Kidney glomerular epithelial cell (primary cell): ENCODE measurements at regions not wholly inside any gene's neighbourhood (a gene's known extent, or its start where the extent isn't known, plus 50 kb on each side); places are given as distances from the start of the nearest gene placed in this dataset.

Experiments
- DNase-seq: peaks from one replicate; lab custom pipeline; 2025; lab: John Stamatoyannopoulos, UW

- no peak for DNase-seq
Measured at GRCh38 chr6:156725712-156726111, 51.5 kb upstream of the ARID1B start.

DNA sequence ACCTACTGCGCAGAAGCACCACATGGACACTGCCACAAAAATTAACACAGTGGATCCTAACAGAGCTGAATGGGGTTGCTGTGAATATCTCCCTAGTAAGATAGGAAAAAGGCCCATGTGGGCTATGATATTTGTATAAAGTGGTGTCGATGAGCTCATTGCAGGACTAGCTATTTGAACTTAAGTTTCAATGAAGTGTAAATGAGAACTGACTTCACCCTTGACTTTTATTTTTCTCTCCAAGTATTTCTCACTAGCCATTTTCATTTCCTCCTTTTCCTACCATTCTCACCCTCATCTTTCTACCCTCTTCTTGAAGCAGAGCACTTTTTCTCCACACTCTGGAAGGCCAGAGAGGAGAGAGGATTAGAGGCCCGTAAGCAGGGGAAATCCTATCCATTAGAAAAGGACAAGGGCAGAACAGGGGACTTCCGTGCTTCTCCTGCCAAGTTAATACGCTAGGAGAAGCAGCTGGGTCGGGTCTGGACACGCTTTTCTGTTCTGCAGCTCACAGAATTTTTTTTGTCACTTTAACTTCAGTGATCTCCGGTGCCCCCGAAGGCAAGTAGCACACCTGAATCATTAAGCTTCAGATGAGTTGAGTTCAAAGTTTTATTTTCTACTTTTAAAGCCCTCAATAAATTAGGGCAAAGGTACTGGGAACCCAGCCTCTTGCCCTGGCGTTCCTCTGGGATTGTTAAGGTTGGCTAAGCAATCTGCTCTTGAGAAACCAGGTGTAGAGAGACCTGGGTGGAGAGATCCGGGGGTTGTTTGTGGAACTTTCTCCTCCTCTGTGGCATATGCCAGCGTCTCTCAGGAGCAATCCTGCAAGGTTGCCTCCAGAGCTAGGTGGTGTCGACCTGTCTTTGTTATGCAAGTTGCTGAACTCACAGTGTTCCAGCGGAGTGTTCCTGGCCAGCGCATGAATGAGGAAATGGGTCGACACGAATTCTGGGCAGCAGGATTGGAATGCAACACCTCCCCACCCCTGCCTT is 56.2 kb upstream of the ARID1B start:
- DNase-seq = peak; percentile 29

DNA sequence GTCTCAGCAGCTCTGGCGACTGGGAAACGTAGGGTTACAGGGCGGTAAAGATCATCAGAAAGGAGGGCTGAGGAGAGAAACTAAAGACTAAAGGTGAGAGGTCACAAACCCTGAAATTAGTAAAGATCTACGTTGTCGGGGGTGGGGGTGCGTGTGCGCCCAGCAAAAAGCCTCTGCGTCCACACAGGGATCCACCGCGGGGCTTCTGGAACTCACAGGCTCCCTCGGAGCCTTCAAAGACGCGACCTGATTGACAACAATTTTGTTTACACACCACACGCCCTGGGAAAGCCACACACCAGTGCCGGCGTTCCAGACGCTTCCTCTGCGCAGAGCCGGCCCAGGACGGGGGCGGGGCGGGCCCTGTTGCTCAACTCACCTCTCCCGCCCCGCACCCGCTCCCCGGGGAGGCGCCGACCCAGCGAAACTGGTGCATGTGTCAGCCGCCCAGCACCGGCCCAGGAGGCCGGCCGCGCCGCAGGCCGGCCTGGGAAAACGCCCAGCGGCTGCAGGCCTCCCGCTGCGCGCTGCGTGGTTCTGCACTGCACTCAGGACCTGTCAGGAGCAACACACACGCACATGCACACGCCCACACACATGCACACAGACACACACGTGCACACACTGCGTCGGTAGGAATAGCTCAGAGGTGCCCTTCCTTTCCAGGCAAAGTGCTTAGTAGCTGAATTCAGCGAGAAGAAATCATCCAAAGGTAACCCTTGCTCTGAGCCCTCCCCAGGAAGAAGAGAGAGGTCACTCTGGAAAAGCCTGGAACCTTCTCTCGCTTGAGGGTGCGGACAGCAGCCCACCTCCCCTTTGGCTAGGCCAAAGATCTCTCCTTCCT is 57.2 kb upstream of the ARID1B start:
- peak; percentile 65 for DNase-seq

- no peak for DNase-seq
Measured at GRCh38 chr6:156719395-156719719, 57.8 kb upstream of the ARID1B start.

- DNase-seq = peak; percentile 23
Measured at GRCh38 chr6:156718647-156719394, 58.4 kb upstream of the ARID1B start.

DNA sequence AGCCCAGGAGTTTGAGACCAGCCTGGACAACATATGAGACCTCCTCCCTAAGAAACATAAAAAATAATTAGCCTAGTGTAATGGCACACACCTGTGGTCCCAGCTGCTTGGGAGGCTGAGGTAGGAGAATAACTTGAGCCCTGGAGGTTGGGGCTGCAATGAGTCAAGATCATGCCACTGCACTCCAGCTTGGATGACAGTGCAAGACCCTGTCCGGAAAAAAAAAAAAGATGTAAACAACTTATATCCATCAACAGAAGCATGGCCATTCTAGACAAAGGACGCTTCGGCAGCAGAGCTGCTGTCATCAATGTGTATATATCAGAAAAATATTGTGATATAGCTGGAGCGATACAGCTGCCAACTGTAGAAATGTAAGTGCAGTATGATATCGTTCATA is 59.6 kb upstream of the ARID1B start:
- DNase-seq = no peak

DNA sequence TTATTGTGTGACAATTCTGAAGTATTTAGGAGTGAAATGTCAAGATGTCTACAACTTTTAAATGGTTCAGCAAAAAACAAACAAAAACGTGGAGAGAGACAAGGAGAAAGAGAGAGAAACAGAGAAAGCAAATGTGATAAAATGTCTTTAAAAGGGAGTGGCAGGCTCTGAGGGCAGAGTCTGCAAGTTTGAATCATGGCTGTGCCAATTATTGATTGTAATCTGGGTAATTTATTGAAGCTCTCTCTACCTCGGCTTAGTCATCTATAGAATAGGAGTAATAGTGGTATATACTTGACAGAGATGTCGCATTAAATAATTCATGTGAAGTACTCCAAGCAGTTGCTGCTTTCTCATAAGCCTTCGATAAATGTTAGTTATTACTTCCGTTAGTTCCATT is 61.3 kb upstream of the ARID1B start:
- no peak for DNase-seq

DNA sequence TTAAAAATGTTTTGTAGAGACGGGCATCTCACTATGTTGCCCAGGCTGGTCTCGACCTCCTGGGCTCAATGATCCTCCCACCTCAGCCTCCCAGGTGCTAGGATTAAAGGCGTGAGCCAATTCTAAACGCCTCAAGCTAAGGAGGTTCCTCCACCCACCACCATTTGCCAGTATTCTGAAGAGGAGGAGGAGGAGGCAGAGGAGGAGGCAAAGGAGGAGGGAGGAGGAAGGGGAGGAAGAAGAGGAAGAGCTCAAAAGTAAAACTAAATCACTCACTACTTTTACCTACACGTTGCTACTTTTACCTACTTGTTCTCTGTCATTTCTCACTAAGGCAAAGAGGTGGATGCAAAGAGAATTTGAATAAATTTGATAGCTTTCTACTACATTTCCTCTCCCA is 63.6 kb upstream of the ARID1B start:
- DNase-seq = no peak

GRCh38 chr6:156710479-156710878 is 66.7 kb upstream of the ARID1B start:
- DNase-seq = no peak

DNA sequence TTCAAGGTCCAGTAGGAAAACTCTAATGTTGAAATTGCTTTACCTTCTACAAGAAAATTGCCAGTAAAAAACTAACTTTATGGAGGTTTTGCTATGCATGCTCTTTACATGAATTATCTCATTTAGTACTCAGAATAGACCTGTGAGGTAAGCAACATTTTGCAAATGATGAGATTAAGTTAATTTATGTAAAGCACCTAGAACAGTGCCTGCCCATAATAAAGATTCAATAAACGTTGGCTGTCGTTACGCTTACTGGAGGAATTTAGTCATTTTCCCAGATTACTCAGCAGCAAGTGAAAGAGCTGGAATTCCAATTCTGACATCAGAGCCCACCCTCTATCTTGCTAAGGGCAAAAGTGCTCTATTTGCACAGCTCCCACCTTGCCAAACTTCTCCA is 69.4 kb upstream of the ARID1B start:
- no peak for DNase-seq

- no peak for DNase-seq
Measured at GRCh38 chr6:156703719-156704118, 73.5 kb upstream of the ARID1B start.

- DNase-seq = no peak
Measured at GRCh38 chr6:156701966-156702365, 75.2 kb upstream of the ARID1B start.

GRCh38 chr6:156700440-156701057 is 76.6 kb upstream of the ARID1B start:
- DNase-seq = no peak

DNA sequence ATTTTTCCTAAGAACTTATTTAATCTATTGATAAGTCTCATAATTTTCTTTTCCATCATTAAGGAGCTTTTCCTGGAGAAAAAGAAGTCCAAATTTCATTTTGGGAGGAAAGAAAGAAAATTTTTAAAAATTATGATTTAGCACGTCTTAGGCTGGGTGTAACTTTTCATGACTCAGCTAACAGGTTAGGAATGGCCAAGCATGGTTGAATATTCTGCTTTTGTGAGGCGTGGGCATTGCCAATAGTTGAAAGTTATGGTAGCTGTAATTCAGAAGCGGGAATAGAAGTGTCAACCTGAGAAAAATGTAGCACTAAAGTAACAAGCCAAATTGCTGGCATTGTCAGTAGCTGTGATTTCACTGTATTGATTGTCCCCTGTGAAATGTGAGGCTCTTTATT is 77.2 kb upstream of the ARID1B start:
- no peak for DNase-seq

GRCh38 chr6:156699017-156699421 is 78.2 kb upstream of the ARID1B start:
- peak; percentile 42 for DNase-seq

- no peak for DNase-seq
Measured at GRCh38 chr6:156698239-156699016, 78.8 kb upstream of the ARID1B start.

DNA sequence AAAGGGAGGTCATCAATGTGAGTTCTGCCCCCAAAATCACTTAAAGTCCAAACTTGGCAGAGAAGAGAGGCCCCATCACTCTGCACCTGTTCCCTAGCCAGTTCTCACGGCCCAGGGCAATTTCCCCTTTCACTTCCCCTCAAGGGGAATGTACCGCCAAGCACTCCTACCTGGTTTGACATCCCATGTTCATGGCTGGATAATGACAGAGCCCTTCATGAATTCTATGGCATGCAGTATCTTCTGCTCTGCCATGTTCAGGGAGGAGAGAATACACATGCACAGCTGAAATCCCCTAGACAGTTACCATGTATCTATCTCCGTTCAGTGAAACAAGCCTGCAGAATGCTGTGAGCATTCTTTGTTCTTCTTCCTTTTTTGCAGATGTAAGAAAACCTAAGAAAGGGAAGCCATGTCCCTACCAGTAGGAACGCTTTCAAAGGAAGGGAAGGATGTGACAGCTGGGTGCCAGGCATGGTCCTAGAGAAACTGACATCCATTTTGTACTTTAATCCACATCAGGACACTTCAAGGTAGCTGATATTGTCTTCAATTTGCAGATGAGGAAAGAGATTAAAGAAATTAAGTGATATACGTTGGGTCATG is 79.8 kb upstream of the ARID1B start:
- no peak for DNase-seq

GRCh38 chr6:156695742-156696141 is 81.4 kb upstream of the ARID1B start:
- DNase-seq = no peak

- DNase-seq = no peak
Measured at GRCh38 chr6:156694679-156695078, 82.5 kb upstream of the ARID1B start.

DNA sequence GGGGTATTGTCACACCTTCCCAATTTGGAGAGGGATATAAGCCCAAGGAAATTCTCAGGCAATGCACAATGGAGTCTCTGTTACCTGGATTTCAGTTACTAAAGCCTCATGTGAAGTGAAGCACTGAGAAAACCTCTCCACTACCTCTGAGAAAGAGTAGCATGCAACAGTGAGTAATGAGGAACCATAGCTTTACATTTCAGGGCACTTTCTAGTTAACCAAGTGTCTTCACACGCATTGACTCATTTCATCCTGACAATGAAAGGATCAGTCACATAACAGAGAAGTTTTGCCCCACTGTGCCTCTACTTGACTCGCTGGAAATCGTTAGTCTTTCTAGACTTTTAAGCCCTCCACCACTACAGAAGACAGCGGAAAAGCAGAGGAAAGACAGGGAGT is 86.2 kb upstream of the ARID1B start:
- no peak for DNase-seq

- no peak for DNase-seq
Measured at GRCh38 chr6:156689656-156690055, 87.5 kb upstream of the ARID1B start.
